GM23338 (cell line): ENCODE measurements at regions not wholly inside any gene's neighbourhood (a gene's known extent, or its start where the extent isn't known, plus 50 kb on each side); places are given as distances from the start of the nearest gene placed in this dataset.

Experiments
- ATAC-seq: fragments of 200-7000 bp; cut with Tn5 transposase; 3 replicates; pipeline ENCODE4 v1.9.1; 2020
- DNase-seq: peaks from one replicate; pipeline ENCODE4 v3.0.0-alpha.2; 2015; ENCODE audit warnings: low spot score
- H2AFZ ChIP-seq: fragments of 200-600 bp; sonication (generic); 2 replicates; pipeline ENCODE4 v1.8.0; 2016; ENCODE audit warnings: antibody characterized with exemption, mild to moderate bottlenecking, moderate library complexity
- H3F3A ChIP-seq: fragments of 200-600 bp; sonication (generic); replicated peaks from 2 replicates; pipeline ENCODE4 v1.8.0; 2017; ENCODE audit warnings: antibody characterized with exemption, mixed run types, low read depth
- H3K27ac ChIP-seq: fragments of 200-600 bp; sonication (generic); 2 replicates; pipeline ENCODE4 v1.6.1; 2016; ENCODE audit warnings: low read depth
- H3K27me3 ChIP-seq: fragments of 200-600 bp; sonication (generic); 2 replicates; pipeline ENCODE4 v1.8.0; 2016; ENCODE audit warnings: mild to moderate bottlenecking, mixed run types, moderate library complexity; ENCODE audit not compliant: insufficient read depth
- H3K36me3 ChIP-seq: fragments of 200-600 bp; sonication (generic); 2 replicates; pipeline ENCODE4 v1.8.0; 2016; ENCODE audit warnings: mild to moderate bottlenecking; ENCODE audit not compliant: insufficient read depth
- H3K4me1 ChIP-seq: fragments of 200-600 bp; sonication (generic); 2 replicates; pipeline ENCODE4 v1.8.0; 2016; ENCODE audit warnings: mild to moderate bottlenecking, moderate library complexity; ENCODE audit not compliant: insufficient read depth
- H3K4me2 ChIP-seq: fragments of 200-600 bp; sonication (generic); 2 replicates; pipeline ENCODE4 v1.7.1; 2017; ENCODE audit warnings: mixed run types
- H3K4me3 ChIP-seq: fragments of 200-600 bp; sonication (generic); 2 replicates; pipeline ENCODE4 v1.6.1; 2016; ENCODE audit warnings: mixed run types
- H3K79me2 ChIP-seq: fragments of 200-600 bp; sonication (generic); replicated peaks from 2 replicates; pipeline ENCODE4 v1.8.0; 2017; ENCODE audit warnings: mild to moderate bottlenecking; ENCODE audit not compliant: insufficient read depth
- H3K9me2 ChIP-seq: fragments of 200-600 bp; sonication (generic); 2 replicates; pipeline ENCODE4 v1.8.0; 2017; ENCODE audit not compliant: insufficient read depth
- H4K20me1 ChIP-seq: fragments of 200-600 bp; sonication (generic); replicated peaks from 2 replicates; pipeline ENCODE4 v1.8.0; 2017; ENCODE audit warnings: mild to moderate bottlenecking; ENCODE audit not compliant: insufficient read depth
- H3K27ac Mint-ChIP-seq: 2 replicates; pipeline ENCODE4 v1.8.0; 2020; ENCODE audit warnings: inconsistent platforms, mild to moderate bottlenecking, moderate library complexity, mixed read lengths
- H3K27me3 Mint-ChIP-seq: 3 replicates; pipeline ENCODE4 v1.8.0; 2022; ENCODE audit warnings: low read depth, mild to moderate bottlenecking, moderate library complexity, mixed read lengths, inconsistent platforms; ENCODE audit not compliant: insufficient read depth, poor library complexity
- H3K36me3 Mint-ChIP-seq: 3 replicates; pipeline ENCODE4 v1.8.0; 2021; ENCODE audit warnings: low read depth, mild to moderate bottlenecking, inconsistent platforms, moderate library complexity, mixed read lengths
- H3K4me1 Mint-ChIP-seq: 3 replicates; pipeline ENCODE4 v1.8.0; 2020; ENCODE audit warnings: mild to moderate bottlenecking, inconsistent platforms, mixed read lengths
- H3K4me3 Mint-ChIP-seq: 3 replicates; pipeline ENCODE4 v1.8.0; 2021; ENCODE audit warnings: moderate library complexity, mild to moderate bottlenecking, inconsistent platforms, mixed read lengths
- H3K9me3 Mint-ChIP-seq: 3 replicates; pipeline ENCODE4 v1.8.0; 2020; ENCODE audit warnings: moderate library complexity, mild to moderate bottlenecking, inconsistent platforms, mixed read lengths
- CREB1 ChIP-seq: fragments of 250-450 bp; sonication (Bioruptor Pico); IDR thresholded peaks from 2 replicates; pipeline ENCODE4 v1.5.0; 2020; ENCODE audit warnings: low read depth, mild to moderate bottlenecking, moderate library complexity
- CTCF ChIP-seq, 2 experiments: fragments of 200-600 bp in 1 of 2; sonication (generic) in 1 of 2; conservative IDR thresholded peaks; 2 replicates each; pipeline versions ENCODE4 v1.5.1 to v1.6.1; 2016 to 2017; ENCODE audit warnings: antibody characterized with exemption in 2 of 2, low read depth in 2 of 2, mild to moderate bottlenecking in 2 of 2, moderate library complexity in 1 of 2
- ETS1 ChIP-seq: IDR thresholded peaks from 2 replicates; pipeline ENCODE4 v1.6.1; 2016; ENCODE audit warnings: antibody characterized with exemption
- EZH2 ChIP-seq: fragments of 200-600 bp; sonication (generic); IDR thresholded peaks from one replicate; pipeline ENCODE4 v1.8.0; 2017; ENCODE audit warnings: antibody characterized with exemption, mild to moderate bottlenecking, low read depth; ENCODE audit not compliant: unreplicated experiment
- EZH2phosphoT487 ChIP-seq: fragments of 200-600 bp; sonication (generic); IDR thresholded peaks from one replicate; pipeline ENCODE4 v1.8.1; 2018; ENCODE audit warnings: antibody characterized with exemption; ENCODE audit not compliant: unreplicated experiment
- JUNB ChIP-seq: IDR thresholded peaks from one replicate; pipeline ENCODE4 v1.6.1; 2016; ENCODE audit warnings: antibody characterized with exemption; ENCODE audit not compliant: unreplicated experiment
- NANOG ChIP-seq: IDR thresholded peaks from 2 replicates; pipeline ENCODE4 v1.6.1; 2016; ENCODE audit warnings: antibody characterized with exemption, borderline replicate concordance
- POLR2AphosphoS5 ChIP-seq: IDR thresholded peaks from 2 replicates; pipeline ENCODE4 v1.6.1; 2016; ENCODE audit warnings: antibody characterized with exemption, low read depth
- REST ChIP-seq: IDR thresholded peaks from one replicate; pipeline ENCODE4 v1.6.1; 2018; ENCODE audit warnings: antibody characterized with exemption; ENCODE audit not compliant: unreplicated experiment
- STAT1 ChIP-seq: IDR thresholded peaks from one replicate; pipeline ENCODE4 v1.6.1; 2016; ENCODE audit warnings: antibody characterized with exemption; ENCODE audit not compliant: unreplicated experiment
- ZNF114 ChIP-seq: fragments of 250-450 bp; sonication (Bioruptor Pico); IDR thresholded peaks from 2 replicates; pipeline ENCODE4 v1.5.0; 2020; ENCODE audit warnings: mild to moderate bottlenecking, moderate library complexity
- ZNF331 ChIP-seq: fragments of 250-450 bp; sonication (Bioruptor Pico); IDR thresholded peaks from 2 replicates; pipeline ENCODE4 v1.5.0; 2020; ENCODE audit warnings: low read depth, mild to moderate bottlenecking, moderate library complexity
- ZNF462 ChIP-seq: fragments of 250-450 bp; sonication (Bioruptor Pico); IDR thresholded peaks from 2 replicates; pipeline ENCODE4 v1.5.0; 2020; ENCODE audit warnings: mild to moderate bottlenecking, moderate library complexity

- Histone ChIP-seq H3K4me1 (peaks cover 7% of the 10 kb centered on the region), H3F3A (0 out of 2 replicates have a peak, but pooled peaks cover 6% of the 10 kb centered on the region), H3K9me2 (no peaks in the 10 kb centered on the region), H3K4me2 (no peak overlapping the region), H3K4me3 (no peak overlapping the region), H3K79me2 (no peaks in the 10 kb centered on the region), H3K27ac (no peak overlapping the region), H2AFZ (no peak overlapping the region), H3K36me3 (no peaks in the 10 kb centered on the region), H3K27me3 (peaks cover 23% of the 10 kb centered on the region), H4K20me1 (no peaks in the 10 kb centered on the region)
- Mint-ChIP-seq H3K27ac (no peak overlapping the region), H3K4me1 (peaks cover 27% of the 10 kb centered on the region), H3K36me3 (no peaks in the 10 kb centered on the region), H3K4me3 (no peak overlapping the region), H3K27me3 (peaks cover 42% of the 10 kb centered on the region), H3K9me3 (no peaks in the 10 kb centered on the region)
- TF ChIP-seq CREB1 (no peak), CTCF (conservative IDR thresholded peaks at IDR 0.05; ENCODE audit: low read depth in 2 of 2) (no peak), ETS1 (no peak), EZH2 (no peak), JUNB (no peak), ZNF114 (CRISPR knock-in tag) (no peak), ZNF331 (CRISPR knock-in tag) (no peak), EZH2phosphoT487 (no peak), POLR2AphosphoS5 (no peak), ZNF462 (CRISPR knock-in tag) (no peak), REST (no peak), STAT1 (no peak), NANOG (no peak)
- ATAC-seq: no peak
- no peak for DNase-seq
These were observed 69.4 kb upstream of the TNRC6C start for GRCh38 chr17:77889135-77889505.
